Effector CD4-positive, alpha-beta T cell (primary cell): ENCODE measurements at regions not wholly inside any gene's neighbourhood (a gene's known extent, or its start where the extent isn't known, plus 50 kb on each side); places are given as distances from the start of the nearest gene placed in this dataset.

ENCODE experiments used
- DNase-seq: peaks from one replicate; pipeline ENCODE4 v3.0.0-alpha.2; 2020

DNA sequence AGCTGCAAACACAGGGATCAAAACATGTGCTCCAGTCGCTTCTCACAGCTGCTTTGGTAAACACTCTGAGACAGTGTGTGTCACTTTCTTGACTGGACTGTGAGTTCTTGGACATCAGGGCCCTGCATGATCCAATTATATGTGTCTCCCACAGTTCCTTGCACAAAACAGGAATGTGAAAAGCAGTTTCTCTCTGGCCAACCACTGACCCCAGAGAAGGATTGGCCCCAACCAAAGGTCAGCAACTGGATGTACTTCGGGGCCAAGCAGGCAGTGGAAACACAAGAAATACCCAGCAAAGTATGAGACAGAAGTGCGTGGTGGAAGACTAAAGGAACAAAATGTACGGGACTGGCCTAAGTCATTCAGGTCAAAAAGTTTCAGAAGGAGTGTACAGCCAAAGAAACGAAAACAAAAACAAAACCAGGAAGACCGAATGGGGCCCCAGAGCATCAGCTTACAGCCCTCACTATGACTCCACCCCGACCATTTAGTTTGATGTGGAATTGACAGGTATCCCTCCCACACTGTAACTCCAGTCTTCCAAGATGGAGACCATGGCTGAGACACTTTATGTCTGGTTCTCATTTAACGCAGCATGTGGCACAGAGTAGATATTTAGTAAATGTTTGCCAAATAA, 76.7 kb upstream of the LPP start:
- no peak for DNase-seq

DNA sequence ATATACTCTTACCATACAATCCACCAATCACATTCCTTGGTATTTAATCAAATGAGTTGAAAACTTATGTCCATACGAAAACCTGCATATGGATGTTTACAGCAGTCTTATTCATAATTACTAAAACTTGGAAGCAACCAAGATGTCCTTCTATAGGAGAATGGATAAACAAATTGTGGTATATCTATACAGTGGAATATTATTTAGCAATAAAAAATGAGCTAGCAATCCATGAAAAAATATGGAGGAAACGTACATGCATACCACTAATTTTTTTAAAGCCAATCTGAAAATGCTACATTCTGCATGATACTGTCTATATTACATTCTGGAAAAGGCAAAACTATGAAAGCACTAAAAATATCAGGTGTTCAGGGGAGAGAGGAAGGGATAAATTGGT, 73.9 kb upstream of the LPP start:
- no peak for DNase-seq

- no peak for DNase-seq
Measured at GRCh38 chr3:188082031-188082430, 71.9 kb upstream of the LPP start.

- no peak for DNase-seq
Measured at GRCh38 chr3:188082450-188082849, 71.5 kb upstream of the LPP start.

DNA sequence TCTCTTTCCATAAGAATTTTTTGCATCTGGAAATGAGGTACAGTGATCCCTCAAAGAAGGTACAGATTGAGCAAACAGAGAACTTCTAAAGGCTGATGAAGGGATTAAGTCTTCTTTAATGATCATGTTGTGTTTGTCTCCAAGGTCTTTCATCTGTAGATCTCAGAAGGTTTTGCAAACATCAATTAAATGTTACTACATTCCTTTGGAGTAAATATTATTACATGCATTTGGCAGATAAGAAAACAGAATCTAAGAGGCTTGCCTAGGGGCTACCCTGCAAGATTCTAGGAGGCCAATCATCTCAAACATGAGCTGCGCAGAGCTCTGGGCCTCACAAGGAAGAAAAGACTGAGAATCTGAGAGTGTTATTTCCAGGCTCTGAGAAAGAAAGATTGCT, 70.9 kb upstream of the LPP start:
- DNase-seq: no peak

DNA sequence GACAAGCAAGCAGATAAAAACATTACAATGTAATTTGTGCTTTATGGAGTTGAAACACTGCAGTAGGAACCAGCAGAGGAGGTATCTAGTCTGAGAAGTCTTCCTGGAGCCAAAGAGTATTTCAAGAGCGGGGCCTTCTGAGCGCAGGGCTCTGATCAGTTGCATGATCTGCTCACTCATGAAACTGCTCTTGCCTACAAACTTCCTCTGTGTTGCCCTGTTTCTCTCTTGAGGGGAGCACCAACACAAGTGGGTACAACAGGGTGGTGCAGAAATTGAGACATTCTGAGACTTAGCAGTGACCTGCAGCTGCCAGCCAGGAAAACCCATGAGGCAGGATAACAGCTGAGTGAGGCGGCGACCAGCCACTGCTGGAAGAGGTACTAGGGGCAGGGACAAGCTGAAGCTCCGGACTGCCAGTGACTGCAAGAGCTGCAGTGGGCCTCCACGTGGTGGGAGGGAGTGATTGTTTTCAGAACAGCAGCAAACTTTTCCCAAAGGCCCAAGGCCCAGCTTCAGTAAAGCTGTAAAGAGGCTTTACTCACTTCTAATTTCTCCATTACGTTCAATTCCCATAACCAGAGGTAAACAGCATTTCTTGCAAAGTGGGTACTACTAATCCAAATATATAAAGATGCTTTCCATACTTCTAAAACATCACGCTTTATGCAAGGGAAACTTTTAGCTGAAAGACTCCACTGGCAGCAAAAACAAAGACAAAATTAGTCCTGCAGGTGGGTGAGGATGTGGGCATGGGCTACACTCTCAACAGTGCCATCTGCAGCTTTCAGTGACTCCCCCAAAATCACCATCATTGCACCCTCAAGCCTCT, 69.0 kb upstream of the LPP start:
- no peak for DNase-seq

- DNase-seq: no peak
Measured at GRCh38 chr3:188085584-188086560, 68.1 kb upstream of the LPP start.

GRCh38 chr3:188088948-188089685, 64.8 kb upstream of the LPP start:
- no peak for DNase-seq

- no peak for DNase-seq
Measured at GRCh38 chr3:188090620-188091309, 63.2 kb upstream of the LPP start.

- DNase-seq: no peak
Measured at GRCh38 chr3:188091746-188092145, 62.2 kb upstream of the LPP start.

GRCh38 chr3:188092648-188093047, 61.3 kb upstream of the LPP start:
- no peak for DNase-seq

- DNase-seq: no peak
Measured at GRCh38 chr3:188095431-188095830, 58.5 kb upstream of the LPP start.

DNA sequence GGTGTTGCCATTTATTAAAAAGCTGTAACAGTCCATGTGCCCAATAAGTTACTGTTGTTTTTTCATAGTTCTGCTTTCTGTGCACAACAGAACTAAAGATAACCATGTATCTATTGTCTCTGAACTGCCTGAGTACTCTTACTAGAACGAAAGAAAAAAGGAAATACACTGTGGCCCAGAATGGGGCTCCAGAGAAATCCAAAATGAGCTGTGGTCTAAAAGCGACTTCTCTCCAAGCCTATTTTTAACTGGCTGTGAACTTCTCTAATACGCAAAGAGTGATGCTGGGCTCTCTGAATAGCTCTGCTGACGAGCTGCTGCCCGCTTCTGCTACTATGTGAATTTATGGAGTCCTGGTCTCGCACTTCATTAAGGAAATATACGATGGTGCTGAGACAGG, 56.2 kb upstream of the LPP start:
- DNase-seq: no peak

DNA sequence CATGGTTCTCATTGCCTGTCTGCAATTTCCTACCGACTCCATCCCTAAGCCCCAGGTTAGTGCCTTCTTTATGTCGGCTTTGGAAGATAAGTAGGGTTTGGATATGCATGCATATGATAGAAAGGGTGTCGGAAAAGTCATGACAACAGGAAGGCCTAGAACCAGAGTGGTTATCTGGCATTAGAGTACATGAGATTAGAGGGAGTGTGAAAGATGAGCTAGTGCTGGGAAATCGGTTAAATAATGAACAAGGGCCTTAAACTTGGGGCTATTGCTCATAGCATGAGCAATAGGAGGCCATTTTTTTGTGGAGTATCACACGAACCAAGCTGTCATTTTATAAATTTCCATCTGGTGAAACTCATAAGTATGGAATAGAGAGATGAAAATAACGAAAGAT, 54.0 kb upstream of the LPP start:
- DNase-seq: no peak

GRCh38 chr3:188102861-188103547, 51.0 kb upstream of the LPP start:
- no peak for DNase-seq

GRCh38 chr3:188104050-188104449, 49.9 kb upstream of the LPP start:
- DNase-seq: no peak
